ENCODE measurements at regions not wholly inside any gene's neighbourhood (a gene's known extent, or its start where the extent isn't known, plus 50 kb on each side); places are given as distances from the start of the nearest gene placed in this dataset.

DNA sequence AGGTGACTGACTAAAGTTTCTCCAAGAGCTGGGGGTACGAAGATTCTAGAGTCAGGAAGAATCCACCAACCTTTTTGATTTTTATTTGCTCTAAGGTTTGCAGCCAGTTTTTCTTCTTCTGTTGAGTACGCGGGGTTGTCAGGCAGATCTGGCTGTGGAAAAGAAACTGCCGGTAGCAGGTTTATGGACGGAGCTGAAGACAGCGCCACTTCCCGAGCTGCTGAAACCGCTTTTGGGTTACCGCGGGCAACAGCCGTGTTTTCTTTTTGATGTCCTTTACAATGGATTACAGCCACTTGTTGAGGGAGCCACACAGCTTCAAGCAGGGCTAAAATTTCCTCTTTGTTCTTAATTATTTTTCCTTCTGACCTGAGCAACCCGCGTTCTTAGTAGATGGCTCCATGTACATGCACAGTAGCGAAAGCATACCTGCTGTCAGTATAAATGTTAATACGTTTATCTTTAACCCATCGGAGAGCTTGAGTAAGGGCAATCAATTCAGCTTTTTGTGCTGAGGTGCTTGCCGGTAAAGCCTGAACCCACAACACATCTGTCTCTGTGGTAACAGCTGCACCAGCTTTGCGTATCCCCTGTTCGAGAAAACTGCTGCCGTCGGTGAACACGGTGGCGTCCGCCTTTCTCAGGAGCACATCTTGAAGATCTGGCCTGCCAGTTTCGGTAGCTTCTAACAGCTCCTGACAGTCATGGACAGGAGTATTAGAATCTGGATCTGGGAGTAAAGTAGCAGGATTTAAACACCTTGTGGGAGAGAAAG is 674.3 kb downstream of the TMEM121 start:
- TF ChIP-seq, protein P1, sequence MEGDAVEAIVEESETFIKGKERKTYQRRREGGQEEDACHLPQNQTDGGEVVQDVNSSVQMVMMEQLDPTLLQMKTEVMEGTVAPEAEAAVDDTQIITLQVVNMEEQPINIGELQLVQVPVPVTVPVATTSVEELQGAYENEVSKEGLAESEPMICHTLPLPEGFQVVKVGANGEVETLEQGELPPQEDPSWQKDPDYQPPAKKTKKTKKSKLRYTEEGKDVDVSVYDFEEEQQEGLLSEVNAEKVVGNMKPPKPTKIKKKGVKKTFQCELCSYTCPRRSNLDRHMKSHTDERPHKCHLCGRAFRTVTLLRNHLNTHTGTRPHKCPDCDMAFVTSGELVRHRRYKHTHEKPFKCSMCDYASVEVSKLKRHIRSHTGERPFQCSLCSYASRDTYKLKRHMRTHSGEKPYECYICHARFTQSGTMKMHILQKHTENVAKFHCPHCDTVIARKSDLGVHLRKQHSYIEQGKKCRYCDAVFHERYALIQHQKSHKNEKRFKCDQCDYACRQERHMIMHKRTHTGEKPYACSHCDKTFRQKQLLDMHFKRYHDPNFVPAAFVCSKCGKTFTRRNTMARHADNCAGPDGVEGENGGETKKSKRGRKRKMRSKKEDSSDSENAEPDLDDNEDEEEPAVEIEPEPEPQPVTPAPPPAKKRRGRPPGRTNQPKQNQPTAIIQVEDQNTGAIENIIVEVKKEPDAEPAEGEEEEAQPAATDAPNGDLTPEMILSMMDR (conservative IDR thresholded peaks at IDR 0.05 in 1 of 2, IDR thresholded peaks at IDR 0.05 in 1 of 2; ENCODE audit: low read depth in 1 of 2, low read length in 2 of 2), result no peak
- TF ChIP-seq EZH2 (IDR thresholded peaks at IDR 0.05; ENCODE audit: low read length, missing control alignments), result no peak
